Prostate gland (tissue), 2 donors: ENCODE measurements at regions not wholly inside any gene's neighbourhood (a gene's known extent, or its start where the extent isn't known, plus 50 kb on each side); places are given as distances from the start of the nearest gene placed in this dataset.

Experiments
- POLR2A ChIP-seq: fragments of 450-650 bp; IDR thresholded peaks from one replicate; pipeline ENCODE4 v1.6.1; 2016; ENCODE audit warnings: antibody characterized with exemption, mild to moderate bottlenecking
- POLR2AphosphoS5 ChIP-seq: sonication (generic); formaldehyde crosslinking; IDR thresholded peaks from one replicate; pipeline ENCODE4 v1.6.1; 2017; ENCODE audit warnings: antibody characterized with exemption
- TF ChIP-seq, protein P1 (sequence below), 4 experiments: fragments of 200-600 bp in 2 of 4; fragments of 450-650 bp in 2 of 4; sonication (generic) in 2 of 4; IDR thresholded peaks; 1 replicate in 3 of 4; 2 replicates in 1 of 4; pipeline ENCODE4 v1.5.1; 2016 to 2019; ENCODE audit warnings: antibody characterized with exemption in 4 of 4, mild to moderate bottlenecking in 2 of 4, moderate library complexity in 2 of 4

- TF ChIP-seq, protein P1, sequence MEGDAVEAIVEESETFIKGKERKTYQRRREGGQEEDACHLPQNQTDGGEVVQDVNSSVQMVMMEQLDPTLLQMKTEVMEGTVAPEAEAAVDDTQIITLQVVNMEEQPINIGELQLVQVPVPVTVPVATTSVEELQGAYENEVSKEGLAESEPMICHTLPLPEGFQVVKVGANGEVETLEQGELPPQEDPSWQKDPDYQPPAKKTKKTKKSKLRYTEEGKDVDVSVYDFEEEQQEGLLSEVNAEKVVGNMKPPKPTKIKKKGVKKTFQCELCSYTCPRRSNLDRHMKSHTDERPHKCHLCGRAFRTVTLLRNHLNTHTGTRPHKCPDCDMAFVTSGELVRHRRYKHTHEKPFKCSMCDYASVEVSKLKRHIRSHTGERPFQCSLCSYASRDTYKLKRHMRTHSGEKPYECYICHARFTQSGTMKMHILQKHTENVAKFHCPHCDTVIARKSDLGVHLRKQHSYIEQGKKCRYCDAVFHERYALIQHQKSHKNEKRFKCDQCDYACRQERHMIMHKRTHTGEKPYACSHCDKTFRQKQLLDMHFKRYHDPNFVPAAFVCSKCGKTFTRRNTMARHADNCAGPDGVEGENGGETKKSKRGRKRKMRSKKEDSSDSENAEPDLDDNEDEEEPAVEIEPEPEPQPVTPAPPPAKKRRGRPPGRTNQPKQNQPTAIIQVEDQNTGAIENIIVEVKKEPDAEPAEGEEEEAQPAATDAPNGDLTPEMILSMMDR (IDR thresholded peaks at IDR 0.05): no peak
- TF ChIP-seq POLR2A (no peak), POLR2AphosphoS5 (no peak)
Measured at GRCh38 chr3:72487946-72488737, 360.1 kb downstream of the SHQ1 start.
